ENCODE measurements at regions not wholly inside any gene's neighbourhood (a gene's known extent, or its start where the extent isn't known, plus 50 kb on each side); places are given as distances from the start of the nearest gene placed in this dataset.
A peak's percentile ranks its signal among the peaks of the same experiment; 100 is the strongest.

DNA sequence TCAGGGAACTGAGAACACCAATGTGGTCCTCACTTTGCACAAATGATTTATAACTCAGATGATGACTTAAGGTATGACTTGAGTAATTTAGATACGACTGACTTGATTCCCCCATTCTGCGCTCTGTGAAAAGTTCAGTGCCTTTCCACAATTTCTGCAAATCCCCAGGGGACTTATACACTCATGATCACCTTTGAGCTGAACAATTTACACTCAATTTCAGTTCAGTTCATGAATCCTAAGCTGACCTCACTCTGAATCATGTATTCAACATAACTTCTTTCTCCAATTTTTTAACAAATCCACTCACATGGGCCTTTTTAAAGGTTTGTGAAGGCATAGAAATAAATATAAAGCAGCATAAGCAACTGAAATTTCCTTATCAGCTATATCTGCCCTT, 274.2 kb downstream of the FAM76B start:
- Histone ChIP-seq H3K4me3 (replicated peaks in 1 of 4; ENCODE audit: control extremely low read depth in 1 of 4, insufficient read depth in 1 of 4, low read depth in 3 of 4, low read length in 4 of 4) (no peak overlapping the region), H3K79me2 (ENCODE audit: control insufficient read depth, insufficient read depth, low read length) (no peaks in the 10 kb centered on the region), H3K9ac (ENCODE audit: insufficient read depth, low read length) (no peak overlapping the region), H3K36me3 (ENCODE audit: control insufficient read depth, insufficient read depth, low read length) (no peaks in the 10 kb centered on the region), H3K4me1 (ENCODE audit: control insufficient read depth, extremely low read depth, insufficient read depth, low read length) (peaks cover 3% of the 10 kb centered on the region), H3K9me3 (ENCODE audit: control insufficient read depth, insufficient read depth, low read depth, low read length) (no peaks in the 10 kb centered on the region), H2AFZ (ENCODE audit: low read length) (no peak overlapping the region), H3K4me2 (ENCODE audit: extremely low read depth, insufficient read depth, low read length) (no peak overlapping the region), H3K27me3 (ENCODE audit: control insufficient read depth, insufficient read depth, low read length) (no peaks in the 10 kb centered on the region), H4K20me1 (ENCODE audit: control insufficient read depth, extremely low read depth, insufficient read depth, low read length) (no peaks in the 10 kb centered on the region), H3K27ac (ENCODE audit: insufficient read depth, low read length) (no peak overlapping the region)
- TF ChIP-seq EZH2 (IDR thresholded peaks at IDR 0.05; ENCODE audit: low read length, missing control alignments): no peak
- TF ChIP-seq, protein P1, sequence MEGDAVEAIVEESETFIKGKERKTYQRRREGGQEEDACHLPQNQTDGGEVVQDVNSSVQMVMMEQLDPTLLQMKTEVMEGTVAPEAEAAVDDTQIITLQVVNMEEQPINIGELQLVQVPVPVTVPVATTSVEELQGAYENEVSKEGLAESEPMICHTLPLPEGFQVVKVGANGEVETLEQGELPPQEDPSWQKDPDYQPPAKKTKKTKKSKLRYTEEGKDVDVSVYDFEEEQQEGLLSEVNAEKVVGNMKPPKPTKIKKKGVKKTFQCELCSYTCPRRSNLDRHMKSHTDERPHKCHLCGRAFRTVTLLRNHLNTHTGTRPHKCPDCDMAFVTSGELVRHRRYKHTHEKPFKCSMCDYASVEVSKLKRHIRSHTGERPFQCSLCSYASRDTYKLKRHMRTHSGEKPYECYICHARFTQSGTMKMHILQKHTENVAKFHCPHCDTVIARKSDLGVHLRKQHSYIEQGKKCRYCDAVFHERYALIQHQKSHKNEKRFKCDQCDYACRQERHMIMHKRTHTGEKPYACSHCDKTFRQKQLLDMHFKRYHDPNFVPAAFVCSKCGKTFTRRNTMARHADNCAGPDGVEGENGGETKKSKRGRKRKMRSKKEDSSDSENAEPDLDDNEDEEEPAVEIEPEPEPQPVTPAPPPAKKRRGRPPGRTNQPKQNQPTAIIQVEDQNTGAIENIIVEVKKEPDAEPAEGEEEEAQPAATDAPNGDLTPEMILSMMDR (conservative IDR thresholded peaks at IDR 0.05 in 1 of 2, IDR thresholded peaks at IDR 0.05 in 1 of 2; ENCODE audit: low read depth in 1 of 2, low read length in 2 of 2): no peak
- peak; percentile 7 to 12 for DNase-seq (ENCODE audit: low read depth in 2 of 2)

DNA sequence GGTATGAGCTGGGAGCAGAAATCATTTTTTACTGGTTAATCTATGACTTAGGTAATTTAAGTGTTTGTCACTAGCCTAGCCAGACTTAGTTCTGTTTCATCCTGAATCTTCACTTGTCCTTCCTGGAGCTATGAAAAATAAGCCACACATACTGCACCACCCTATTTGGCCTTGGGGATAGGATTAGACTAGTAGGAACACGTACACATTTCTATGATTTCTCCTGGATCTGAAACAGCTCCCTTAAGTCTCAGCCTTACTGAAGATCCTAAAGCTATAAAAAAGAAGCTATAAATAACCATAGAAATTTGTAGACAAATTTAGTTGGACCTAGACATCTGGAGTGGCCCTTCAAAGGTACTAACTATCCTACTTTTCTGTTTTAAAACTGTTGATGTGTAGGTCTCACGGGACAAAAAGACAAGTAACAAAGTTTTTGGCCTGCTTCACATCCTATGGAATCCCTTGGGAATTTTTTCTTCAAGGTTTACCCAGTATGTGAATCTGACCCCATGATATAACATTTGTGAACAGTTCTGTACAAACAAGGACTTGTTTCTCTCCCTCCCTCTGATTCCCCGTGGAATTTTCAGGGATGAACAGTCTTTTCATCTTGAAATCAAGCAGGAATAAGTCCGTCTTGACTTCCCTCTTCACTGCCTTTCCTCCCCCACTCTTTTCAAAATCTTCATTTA, 275.0 kb downstream of the FAM76B start:
- H3K4me3 ChIP-seq (replicated peaks in 1 of 4; ENCODE audit: control extremely low read depth in 1 of 4, insufficient read depth in 1 of 4, low read depth in 3 of 4, low read length in 4 of 4): no peak overlapping the region
- H3K27me3 ChIP-seq (ENCODE audit: control insufficient read depth, insufficient read depth, low read length): no peaks in the 10 kb centered on the region
- H3K79me2 ChIP-seq (ENCODE audit: control insufficient read depth, insufficient read depth, low read length): no peaks in the 10 kb centered on the region
- H3K36me3 ChIP-seq (ENCODE audit: control insufficient read depth, insufficient read depth, low read length): no peaks in the 10 kb centered on the region
- H3K9me3 ChIP-seq (ENCODE audit: control insufficient read depth, insufficient read depth, low read depth, low read length): no peaks in the 10 kb centered on the region
- no peak for DNase-seq (ENCODE audit: low read depth in 2 of 2)
- H2AFZ ChIP-seq (ENCODE audit: low read length): no peak overlapping the region
- no peak for TF ChIP-seq EZH2 (IDR thresholded peaks at IDR 0.05; ENCODE audit: low read length, missing control alignments)
- TF ChIP-seq, protein P1 (conservative IDR thresholded peaks at IDR 0.05 in 1 of 2, IDR thresholded peaks at IDR 0.05 in 1 of 2; ENCODE audit: low read depth in 1 of 2, low read length in 2 of 2): no peak
- H3K4me2 ChIP-seq (ENCODE audit: extremely low read depth, insufficient read depth, low read length): no peak overlapping the region
- H4K20me1 ChIP-seq (ENCODE audit: control insufficient read depth, extremely low read depth, insufficient read depth, low read length): no peaks in the 10 kb centered on the region
- no peak overlapping the region for H3K9ac ChIP-seq (ENCODE audit: insufficient read depth, low read length)
- H3K27ac ChIP-seq (ENCODE audit: insufficient read depth, low read length): no peak overlapping the region
- H3K4me1 ChIP-seq (ENCODE audit: control insufficient read depth, extremely low read depth, insufficient read depth, low read length): peaks cover 3% of the 10 kb centered on the region

DNA sequence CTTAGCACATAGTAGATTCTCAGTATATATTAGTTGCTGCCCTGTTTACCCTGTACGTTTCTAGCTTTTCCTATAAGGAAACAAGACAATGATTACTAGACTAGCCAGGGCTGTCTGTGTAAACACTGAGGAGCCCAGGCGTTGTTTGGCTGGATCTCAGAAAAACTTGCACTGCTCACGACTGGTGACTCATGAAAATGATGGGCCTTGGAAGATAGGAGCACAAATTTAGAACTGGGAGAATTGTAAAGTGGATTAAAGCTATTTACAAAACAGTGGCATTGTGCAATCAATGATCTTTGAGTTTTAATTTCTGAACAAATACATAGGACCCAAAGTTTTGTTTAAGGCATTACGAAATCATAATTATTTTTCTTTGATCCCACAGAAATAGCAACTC, 276.9 kb downstream of the FAM76B start:
- DNase-seq (ENCODE audit: low read depth in 2 of 2): peak; percentile 90 to 96
- no peaks in the 10 kb centered on the region for H3K36me3 ChIP-seq (ENCODE audit: control insufficient read depth, insufficient read depth, low read length)
- H3K79me2 ChIP-seq (ENCODE audit: control insufficient read depth, insufficient read depth, low read length): no peaks in the 10 kb centered on the region
- H3K4me3 ChIP-seq (replicated peaks in 1 of 4; ENCODE audit: control extremely low read depth in 1 of 4, insufficient read depth in 1 of 4, low read depth in 3 of 4, low read length in 4 of 4): no peak overlapping the region
- no peaks in the 10 kb centered on the region for H3K9me3 ChIP-seq (ENCODE audit: control insufficient read depth, insufficient read depth, low read depth, low read length)
- no peaks in the 10 kb centered on the region for H4K20me1 ChIP-seq (ENCODE audit: control insufficient read depth, extremely low read depth, insufficient read depth, low read length)
- H3K27me3 ChIP-seq (ENCODE audit: control insufficient read depth, insufficient read depth, low read length): no peaks in the 10 kb centered on the region
- H3K27ac ChIP-seq (ENCODE audit: insufficient read depth, low read length): no peak overlapping the region
- TF ChIP-seq EZH2 (IDR thresholded peaks at IDR 0.05; ENCODE audit: low read length, missing control alignments): no peak
- TF ChIP-seq, protein P1 (conservative IDR thresholded peaks at IDR 0.05 in 1 of 2, IDR thresholded peaks at IDR 0.05 in 1 of 2; ENCODE audit: low read depth in 1 of 2, low read length in 2 of 2): no peak
- no peak overlapping the region for H2AFZ ChIP-seq (ENCODE audit: low read length)
- H3K4me2 ChIP-seq (ENCODE audit: extremely low read depth, insufficient read depth, low read length): no peak overlapping the region
- H3K9ac ChIP-seq (ENCODE audit: insufficient read depth, low read length): no peak overlapping the region
- H3K4me1 ChIP-seq (ENCODE audit: control insufficient read depth, extremely low read depth, insufficient read depth, low read length): peaks cover 3% of the 10 kb centered on the region
